MCF 10A (cell line): ENCODE measurements at regions not wholly inside any gene's neighbourhood (a gene's known extent, or its start where the extent isn't known, plus 50 kb on each side); places are given as distances from the start of the nearest gene placed in this dataset.
A peak's percentile ranks its signal among the peaks of the same experiment; 100 is the strongest.

Experiments
- BruUV-seq: library from RNA; stranded (reverse); fragments of 400-500 nt; replicated peaks from 2 replicates; lab custom pipeline; 2021; lab: Mats Ljungman, UMichigan
- CTCF ChIA-PET: fragments of 300-600 bp; sonication (Branson Sonifier 250); formaldehyde crosslinking; extraction: SDS; loops from one replicate; lab custom pipeline; 2021; ENCODE audit warnings: antibody characterized with exemption, inconsistent platforms; lab: Yijun Ruan, JAX
- POLR2A ChIA-PET: fragments of 300-600, 350-650 bp; sonication (Branson Sonifier 250); formaldehyde crosslinking; extraction: SDS; loops from one replicate; lab custom pipeline; 2020; ENCODE audit warnings: antibody characterized with exemption, inconsistent platforms; lab: Yijun Ruan, JAX
- DNase-seq: peaks from one replicate; pipeline ENCODE4 v3.0.0-alpha.2; 2018; ENCODE audit not compliant: unreplicated experiment
- H3K27ac Mint-ChIP-seq: one replicate; pipeline ENCODE4 v1.8.0; 2022; ENCODE audit warnings: mild to moderate bottlenecking, low read depth, mixed read lengths; ENCODE audit not compliant: unreplicated experiment
- H3K27me3 Mint-ChIP-seq: one replicate; pipeline ENCODE4 v1.8.0; 2022; ENCODE audit warnings: mixed read lengths; ENCODE audit not compliant: insufficient read depth, unreplicated experiment
- H3K36me3 Mint-ChIP-seq: one replicate; pipeline ENCODE4 v1.8.0; 2022; ENCODE audit warnings: mild to moderate bottlenecking, moderate library complexity, mixed read lengths; ENCODE audit not compliant: insufficient read depth, unreplicated experiment
- H3K4me1 Mint-ChIP-seq: one replicate; pipeline ENCODE4 v1.8.0; 2022; ENCODE audit warnings: mixed read lengths; ENCODE audit not compliant: insufficient read depth, unreplicated experiment
- H3K4me3 Mint-ChIP-seq: one replicate; pipeline ENCODE4 v1.8.0; 2022; ENCODE audit warnings: mild to moderate bottlenecking, moderate library complexity, mixed read lengths; ENCODE audit not compliant: unreplicated experiment
- H3K9me3 Mint-ChIP-seq: one replicate; pipeline ENCODE4 v1.8.0; 2022; ENCODE audit warnings: mixed read lengths; ENCODE audit not compliant: unreplicated experiment
- intact Hi-C: fragments of 100-400 bp; cut with micrococcal nuclease; formaldehyde crosslinking; loops from 2 replicates; pipeline ENCODE4 v1.14.1; 2022
- TF ChIP-seq, protein P1 (sequence below): fragments of 200-600 bp; IDR thresholded peaks from one replicate; pipeline ENCODE4 v1.8.0; 2022; ENCODE audit warnings: antibody characterized with exemption, mild to moderate bottlenecking; ENCODE audit not compliant: unreplicated experiment

DNA sequence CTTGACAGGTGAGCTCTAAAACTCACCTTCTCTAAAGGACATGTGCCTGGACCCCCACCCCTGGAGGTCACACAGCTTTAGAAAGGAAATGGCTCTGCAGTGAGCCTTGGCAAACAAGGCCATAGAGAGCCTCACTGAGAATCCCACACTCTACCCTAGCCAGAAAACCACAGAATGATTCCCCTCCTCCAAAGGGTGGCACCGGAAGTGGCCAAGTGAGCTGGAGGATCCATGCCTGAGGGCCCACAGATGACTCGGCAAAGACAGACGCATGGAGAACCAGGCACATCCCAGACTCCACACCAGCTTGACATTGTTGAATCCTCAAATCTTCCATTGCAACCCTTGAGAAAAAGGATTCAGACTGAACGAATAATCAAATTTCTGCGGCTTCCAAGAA lies 54.2 kb upstream of the PTHLH start:
- intact Hi-C loops: no loop called here
- POLR2A ChIA-PET: interaction anchor here (1.0 kb wide), 1 partner anchor 144 kb away, joined by 3 read pairs; no protein-coding TSS in a partner anchor
- no peaks in the 10 kb centered on the region for H3K36me3 Mint-ChIP-seq
- H3K9me3 Mint-ChIP-seq: no peaks in the 10 kb centered on the region
- peak; percentile 74 for DNase-seq
- no peak overlapping the region for H3K4me3 Mint-ChIP-seq
- CTCF ChIA-PET: interaction anchor here (1.4 kb wide), 1 partner anchor 57 kb away, joined by 4 read pairs; no protein-coding TSS in a partner anchor
- BruUV-seq: no TSS peak
- TF ChIP-seq, protein P1, sequence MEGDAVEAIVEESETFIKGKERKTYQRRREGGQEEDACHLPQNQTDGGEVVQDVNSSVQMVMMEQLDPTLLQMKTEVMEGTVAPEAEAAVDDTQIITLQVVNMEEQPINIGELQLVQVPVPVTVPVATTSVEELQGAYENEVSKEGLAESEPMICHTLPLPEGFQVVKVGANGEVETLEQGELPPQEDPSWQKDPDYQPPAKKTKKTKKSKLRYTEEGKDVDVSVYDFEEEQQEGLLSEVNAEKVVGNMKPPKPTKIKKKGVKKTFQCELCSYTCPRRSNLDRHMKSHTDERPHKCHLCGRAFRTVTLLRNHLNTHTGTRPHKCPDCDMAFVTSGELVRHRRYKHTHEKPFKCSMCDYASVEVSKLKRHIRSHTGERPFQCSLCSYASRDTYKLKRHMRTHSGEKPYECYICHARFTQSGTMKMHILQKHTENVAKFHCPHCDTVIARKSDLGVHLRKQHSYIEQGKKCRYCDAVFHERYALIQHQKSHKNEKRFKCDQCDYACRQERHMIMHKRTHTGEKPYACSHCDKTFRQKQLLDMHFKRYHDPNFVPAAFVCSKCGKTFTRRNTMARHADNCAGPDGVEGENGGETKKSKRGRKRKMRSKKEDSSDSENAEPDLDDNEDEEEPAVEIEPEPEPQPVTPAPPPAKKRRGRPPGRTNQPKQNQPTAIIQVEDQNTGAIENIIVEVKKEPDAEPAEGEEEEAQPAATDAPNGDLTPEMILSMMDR: no peak
- H3K4me1 Mint-ChIP-seq: peaks cover 27% of the 10 kb centered on the region
- H3K27ac Mint-ChIP-seq: peak overlapping the region; percentile 65
- no peaks in the 10 kb centered on the region for H3K27me3 Mint-ChIP-seq

DNA sequence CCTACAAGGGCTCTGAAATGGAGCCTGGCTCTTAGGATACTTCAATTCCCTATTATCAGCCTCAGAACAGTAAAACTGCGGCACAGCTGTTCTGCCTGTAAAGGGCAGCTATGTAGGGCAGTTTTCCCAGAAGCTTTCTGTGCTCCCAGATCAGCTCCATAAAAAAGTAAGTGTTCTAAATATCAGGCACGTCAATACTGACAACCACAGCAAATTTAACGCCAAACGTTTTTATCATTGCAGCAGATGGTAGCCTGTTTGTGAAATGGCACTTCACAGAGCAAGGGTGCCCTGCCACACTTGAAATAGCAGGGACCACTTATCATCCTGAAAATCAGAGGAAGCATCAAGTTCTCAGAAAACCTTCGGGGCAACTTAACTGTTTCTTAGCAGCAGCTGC lies 54.8 kb upstream of the PTHLH start:
- H3K4me1 Mint-ChIP-seq: peaks cover 27% of the 10 kb centered on the region
- no peaks in the 10 kb centered on the region for H3K9me3 Mint-ChIP-seq
- TF ChIP-seq, protein P1: no peak
- intact Hi-C loops: no loop called here
- DNase-seq: no peak
- H3K27ac Mint-ChIP-seq: peak overlapping the region; percentile 65
- H3K4me3 Mint-ChIP-seq: no peak overlapping the region
- H3K36me3 Mint-ChIP-seq: no peaks in the 10 kb centered on the region
- ChIA-PET CTCF (interaction anchor here (1.4 kb wide), 1 partner anchor 58 kb away, joined by 4 read pairs; no protein-coding TSS in a partner anchor), POLR2A (interaction anchor here (1.0 kb wide), 1 partner anchor 144 kb away, joined by 3 read pairs; no protein-coding TSS in a partner anchor)
- no peaks in the 10 kb centered on the region for H3K27me3 Mint-ChIP-seq
- BruUV-seq: no TSS peak

DNA sequence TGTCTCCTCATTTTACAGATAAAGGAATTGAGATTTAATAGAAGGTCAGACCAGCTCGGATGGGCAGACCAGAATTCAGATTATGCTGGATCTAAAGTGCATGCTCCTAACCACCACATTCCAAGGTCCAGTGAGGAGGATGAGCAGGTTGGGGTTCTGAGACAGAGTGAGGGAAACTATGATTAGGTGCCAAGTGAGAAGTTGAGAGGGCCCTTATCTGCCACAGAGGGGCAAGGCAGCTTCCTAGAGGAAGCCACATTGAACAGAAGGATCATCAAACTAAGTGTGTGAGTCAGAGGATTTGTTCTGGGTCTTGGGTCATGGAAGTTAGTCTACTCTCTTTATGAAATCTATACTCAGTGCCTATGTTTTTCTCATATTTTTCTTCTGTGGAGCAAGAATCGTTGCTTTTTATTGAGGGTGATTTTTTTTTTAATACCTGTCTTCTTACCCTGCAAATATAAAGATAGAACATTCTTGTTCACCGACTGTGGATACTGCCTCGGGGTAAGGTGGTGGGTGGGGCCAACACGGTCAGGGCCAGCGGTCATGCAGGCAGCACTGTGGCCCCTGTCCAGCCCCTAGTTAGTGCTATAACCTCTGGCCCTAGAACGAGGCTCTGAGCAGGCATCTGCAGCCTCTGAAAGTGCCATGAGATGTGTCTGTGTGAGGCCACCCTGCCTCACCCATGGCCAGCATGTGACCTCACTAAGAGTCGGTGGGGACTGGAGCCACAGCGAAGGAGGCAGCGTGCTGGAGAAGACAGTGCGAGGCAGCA lies 55.6 kb upstream of the PTHLH start:
- POLR2A ChIA-PET: interaction anchor here (0.7 kb wide), 2 partner anchors 69 to 140 kb away, joined by 4 read pairs; no protein-coding TSS in a partner anchor
- TF ChIP-seq, protein P1: no peak
- H3K9me3 Mint-ChIP-seq: no peaks in the 10 kb centered on the region
- peaks cover 30% of the 10 kb centered on the region for H3K4me1 Mint-ChIP-seq
- DNase-seq: no peak
- no peak overlapping the region for H3K4me3 Mint-ChIP-seq
- intact Hi-C loops: no loop called here
- BruUV-seq: no TSS peak
- CTCF ChIA-PET: interaction anchor here (0.5 to 1.4 kb wide), 2 partner anchors 59 to 879 kb away, joined by 3 to 4 read pairs; no protein-coding TSS in a partner anchor
- peak overlapping the region; percentile 25 for H3K27ac Mint-ChIP-seq
- no peaks in the 10 kb centered on the region for H3K27me3 Mint-ChIP-seq
- H3K36me3 Mint-ChIP-seq: no peaks in the 10 kb centered on the region

DNA sequence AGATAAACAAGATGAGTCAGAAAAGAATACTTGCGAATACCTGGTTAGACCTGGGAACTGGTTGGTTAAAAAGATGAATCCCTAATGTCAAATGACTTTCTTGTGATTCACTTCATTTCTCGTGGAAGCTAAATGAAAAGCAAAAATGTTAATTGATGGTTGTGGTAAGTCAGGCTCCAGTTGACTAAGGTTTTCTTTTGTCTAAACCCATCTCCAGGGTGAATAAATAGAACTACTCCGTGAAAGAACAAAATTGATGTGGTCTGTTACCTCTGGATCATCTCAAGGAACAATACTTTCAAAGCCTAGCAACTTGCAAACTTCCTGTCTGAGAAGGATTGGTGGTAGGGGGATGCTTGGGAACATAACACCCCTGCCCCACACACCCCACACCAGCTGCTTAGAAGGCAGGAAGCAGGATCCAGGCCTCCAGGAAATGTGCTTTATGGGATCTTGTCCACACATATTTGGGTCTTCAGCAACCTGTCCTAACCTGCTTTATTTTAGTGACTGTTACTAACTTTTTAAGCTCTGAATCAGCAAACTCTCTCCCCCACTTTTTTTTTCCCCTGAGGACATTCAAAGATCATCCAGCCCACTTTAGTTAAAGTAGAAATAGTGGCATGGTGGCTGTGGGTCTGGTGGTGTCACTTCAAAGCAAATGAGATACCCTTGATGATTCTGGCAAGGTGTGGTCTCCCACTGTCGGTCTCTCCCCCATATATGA lies 60.4 kb upstream of the PTHLH start:
- Mint-ChIP-seq H3K27me3 (no peaks in the 10 kb centered on the region), H3K4me1 (peaks cover 18% of the 10 kb centered on the region), H3K4me3 (no peak overlapping the region), H3K27ac (peak overlapping the region; percentile 58), H3K36me3 (no peaks in the 10 kb centered on the region), H3K9me3 (no peaks in the 10 kb centered on the region)
- peak; percentile 48 for DNase-seq
- TSS peak; percentile 74 for BruUV-seq
- ChIA-PET POLR2A (interaction anchor here (0.6 to 2.2 kb wide), 5 partner anchors 9 to 158 kb away, joined by 3 to 13 read pairs (median 4); partner anchors contain the start of gene CCDC91), CTCF (no interaction called here)
- TF ChIP-seq, protein P1: no peak
- intact Hi-C loops: no loop called here
